CD4-positive, alpha-beta memory T cell (primary cell): ENCODE measurements at regions not wholly inside any gene's neighbourhood (a gene's known extent, or its start where the extent isn't known, plus 50 kb on each side); places are given as distances from the start of the nearest gene placed in this dataset.
A peak's percentile ranks its signal among the peaks of the same experiment; 100 is the strongest.

ENCODE experiments used
- CTCF ChIA-PET: fragments of 350-600 bp; sonication (Branson Sonifier 250); formaldehyde crosslinking; loops from one replicate; lab custom pipeline; 2021; ENCODE audit warnings: inconsistent platforms; ENCODE audit not compliant: partially characterized antibody; lab: Charles Lee
- POLR2A ChIA-PET: fragments of 350-600 bp; sonication (Branson Sonifier 250); formaldehyde crosslinking; loops from one replicate; lab custom pipeline; 2021; ENCODE audit not compliant: partially characterized antibody; lab: Charles Lee
- DNase-seq, 5 donors: peaks; one replicate each; pipeline versions ENCODE4 v3.0.0 to v3.0.0-alpha.2; 2020 to 2022; ENCODE audit warnings: mixed read lengths in 1 of 5
- H3K27ac ChIP-seq: one replicate; pipeline ENCODE4 v1.7.0; 2013; ENCODE audit warnings: low read depth, low read length
- H3K27me3 ChIP-seq: 2 replicates; pipeline ENCODE4 v1.7.0; 2013; ENCODE audit warnings: mild to moderate bottlenecking, low read length, moderate library complexity; ENCODE audit not compliant: insufficient read depth
- H3K36me3 ChIP-seq: 2 replicates; pipeline ENCODE4 v1.7.0; 2013; ENCODE audit warnings: mild to moderate bottlenecking, low read length, moderate library complexity; ENCODE audit not compliant: insufficient read depth
- H3K4me1 ChIP-seq: 2 replicates; pipeline ENCODE4 v1.7.0; 2013; ENCODE audit warnings: mild to moderate bottlenecking, low read length, moderate library complexity; ENCODE audit not compliant: insufficient read depth
- H3K4me3 ChIP-seq, 2 donors: one replicate each; pipeline ENCODE4 v1.7.0; 2013; ENCODE audit warnings: low read length in 2 of 2, mild to moderate bottlenecking in 1 of 2
- H3K9me3 ChIP-seq, 2 donors: one replicate each; pipeline ENCODE4 v1.7.0; 2013; ENCODE audit warnings: low read length in 2 of 2, control low read depth in 1 of 2; ENCODE audit not compliant: control insufficient read depth in 1 of 2
- H3K27ac Mint-ChIP-seq, 7 donors: one replicate each; pipeline ENCODE4 v1.8.0; 2020 to 2021; ENCODE audit warnings: mixed read lengths in 7 of 7, mild to moderate bottlenecking in 6 of 7, inconsistent platforms in 3 of 7, moderate library complexity in 3 of 7
- H3K27me3 Mint-ChIP-seq, 2 donors: one replicate each; pipeline ENCODE4 v1.8.0; 2020 to 2021; ENCODE audit warnings: mixed read lengths in 2 of 2
- H3K36me3 Mint-ChIP-seq, 2 donors: one replicate each; pipeline ENCODE4 v1.8.0; 2020 to 2021; ENCODE audit warnings: mixed read lengths in 2 of 2, inconsistent platforms in 1 of 2, mild to moderate bottlenecking in 1 of 2
- H3K4me1 Mint-ChIP-seq, 4 donors: one replicate each; pipeline ENCODE4 v1.8.0; 2020 to 2021; ENCODE audit warnings: mixed read lengths in 4 of 4, mild to moderate bottlenecking in 1 of 4
- H3K4me3 Mint-ChIP-seq, 8 donors: one replicate each; pipeline ENCODE4 v1.8.0; 2020 to 2021; ENCODE audit warnings: mixed read lengths in 8 of 8, mild to moderate bottlenecking in 7 of 8, moderate library complexity in 6 of 8, inconsistent platforms in 3 of 8
- H3K9me3 Mint-ChIP-seq, 8 donors: one replicate each; pipeline ENCODE4 v1.8.0; 2020 to 2021; ENCODE audit warnings: mixed read lengths in 8 of 8, mild to moderate bottlenecking in 5 of 8, inconsistent platforms in 3 of 8, moderate library complexity in 1 of 8
- intact Hi-C: fragments of 100-400 bp; cut with micrococcal nuclease; formaldehyde crosslinking; loops from one replicate; pipeline ENCODE4 v1.15.1; 2023

- Histone ChIP-seq H3K27me3 (no peaks in the 10 kb centered on the region), H3K9me3 (no peaks in the 10 kb centered on the region), H3K36me3 (no peaks in the 10 kb centered on the region), H3K4me1 (no peaks in the 10 kb centered on the region), H3K4me3 (no peak overlapping the region), H3K27ac (no peak overlapping the region)
- H3K27ac Mint-ChIP-seq = no peak overlapping the region
- CTCF ChIA-PET = interaction anchor here (1.1 kb wide), 1 partner anchor 9 kb away, joined by 3 read pairs; no protein-coding TSS in a partner anchor
- no peak for DNase-seq
- H3K27me3 Mint-ChIP-seq = no peaks in the 10 kb centered on the region
- H3K4me3 Mint-ChIP-seq = no peak overlapping the region
- POLR2A ChIA-PET = no interaction called here
- intact Hi-C loops = no loop called here
- peaks cover 0 to 2% (median 0%) of the 10 kb centered on the region in 4 donors for H3K4me1 Mint-ChIP-seq
- H3K36me3 Mint-ChIP-seq = no peaks in the 10 kb centered on the region
- no peaks in the 10 kb centered on the region for H3K9me3 Mint-ChIP-seq
Observed at GRCh38 chr2:147088871-147089270, 756.0 kb upstream of the ACVR2A start.

DNA sequence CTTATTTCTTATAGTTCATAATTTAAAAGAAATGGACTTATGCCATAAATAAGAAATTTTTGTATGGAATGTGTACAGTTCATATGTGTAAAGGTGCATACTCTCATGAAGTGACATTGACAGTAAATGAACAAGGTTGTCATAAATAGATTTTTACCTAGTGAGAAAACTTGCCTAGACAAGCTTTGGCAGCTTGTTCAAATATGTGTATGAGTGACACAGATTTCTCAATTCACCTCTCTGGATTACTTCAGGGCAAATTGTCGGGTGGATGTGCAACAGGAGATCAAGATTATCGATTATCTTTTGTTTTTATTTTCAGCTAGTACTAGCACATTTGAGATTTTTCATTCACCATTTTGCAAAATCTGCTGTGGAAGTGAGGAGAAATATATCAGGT is 758.1 kb upstream of the ACVR2A start:
- no peaks in the 10 kb centered on the region for H3K27me3 Mint-ChIP-seq
- no peak for DNase-seq
- no peaks in the 10 kb centered on the region for H3K9me3 Mint-ChIP-seq
- H3K4me3 ChIP-seq = no peak overlapping the region
- no peak overlapping the region for H3K27ac ChIP-seq
- H3K9me3 ChIP-seq = no peaks in the 10 kb centered on the region
- H3K4me1 Mint-ChIP-seq = peaks cover 0 to 6% (median under 1%) of the 10 kb centered on the region in 4 donors
- no peaks in the 10 kb centered on the region for H3K4me1 ChIP-seq
- no peaks in the 10 kb centered on the region for H3K36me3 ChIP-seq
- no peaks in the 10 kb centered on the region for H3K27me3 ChIP-seq
- peak overlapping the region in 1 of 7 donors; percentile 2 for H3K27ac Mint-ChIP-seq
- H3K36me3 Mint-ChIP-seq = no peaks in the 10 kb centered on the region
- ChIA-PET POLR2A (no interaction called here), CTCF (interaction anchor here (1.0 to 1.3 kb wide), 2 partner anchors 246 to 824 kb away, joined by 3 to 7 read pairs; no protein-coding TSS in a partner anchor)
- intact Hi-C loops = no loop called here
- no peak overlapping the region for H3K4me3 Mint-ChIP-seq

DNA sequence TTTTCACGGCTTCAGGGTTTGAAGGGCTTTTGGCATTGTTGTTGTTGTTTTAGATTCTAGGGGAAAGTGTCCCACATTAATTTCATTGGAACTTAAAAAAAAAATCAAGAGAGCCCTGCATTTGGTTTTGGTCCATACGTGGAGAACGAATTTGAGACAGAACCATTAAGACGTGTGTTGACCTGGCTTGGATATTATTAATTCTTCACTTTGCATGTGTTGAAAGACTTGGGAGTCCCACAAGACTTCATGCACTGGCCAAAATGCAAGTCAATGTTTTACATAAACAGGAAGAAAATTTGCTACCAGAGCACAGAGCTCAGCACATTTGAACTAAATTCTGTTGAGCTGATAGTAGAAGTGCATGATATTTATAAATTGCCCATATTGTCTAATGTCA is 761.2 kb upstream of the ACVR2A start:
- CTCF ChIA-PET = interaction anchor here (0.6 to 5.9 kb wide), 10 partner anchors 9 to 851 kb away, joined by 3 to 113 read pairs (median 6); no protein-coding TSS in a partner anchor
- peaks cover 0 to 4% (median under 1%) of the 10 kb centered on the region in 4 donors for H3K4me1 Mint-ChIP-seq
- no peaks in the 10 kb centered on the region for H3K36me3 ChIP-seq
- POLR2A ChIA-PET = no interaction called here
- H3K27ac ChIP-seq = no peak overlapping the region
- H3K4me3 ChIP-seq = no peak overlapping the region
- no peaks in the 10 kb centered on the region for H3K27me3 ChIP-seq
- H3K9me3 Mint-ChIP-seq = no peaks in the 10 kb centered on the region
- no peak overlapping the region for H3K4me3 Mint-ChIP-seq
- no peak overlapping the region for H3K27ac Mint-ChIP-seq
- H3K4me1 ChIP-seq = no peaks in the 10 kb centered on the region
- no peaks in the 10 kb centered on the region for H3K9me3 ChIP-seq
- H3K27me3 Mint-ChIP-seq = no peaks in the 10 kb centered on the region
- intact Hi-C loops = loop anchor here (1.0 kb wide), 3 partner anchors 205 to 828 kb away; no protein-coding TSS in a partner anchor
- H3K36me3 Mint-ChIP-seq = no peaks in the 10 kb centered on the region
- DNase-seq = no peak

- H3K27ac Mint-ChIP-seq = no peak overlapping the region
- H3K9me3 Mint-ChIP-seq = no peaks in the 10 kb centered on the region
- H3K4me3 Mint-ChIP-seq = no peak overlapping the region
- Histone ChIP-seq H3K36me3 (no peaks in the 10 kb centered on the region), H3K4me1 (no peaks in the 10 kb centered on the region), H3K9me3 (no peaks in the 10 kb centered on the region), H3K27me3 (no peaks in the 10 kb centered on the region), H3K27ac (no peak overlapping the region), H3K4me3 (no peak overlapping the region)
- no peaks in the 10 kb centered on the region for H3K36me3 Mint-ChIP-seq
- ChIA-PET CTCF (interaction anchor here (0.8 to 5.9 kb wide), 22 partner anchors 9 to 854 kb away, joined by 3 to 113 read pairs (median 4); no protein-coding TSS in a partner anchor), POLR2A (interaction anchor here (1.0 kb wide), 1 partner anchor 828 kb away, joined by 5 read pairs; no protein-coding TSS in a partner anchor)
- no peaks in the 10 kb centered on the region for H3K27me3 Mint-ChIP-seq
- intact Hi-C loops = loop anchor here (1.0 kb wide), 3 partner anchors 205 to 828 kb away; no protein-coding TSS in a partner anchor
- H3K4me1 Mint-ChIP-seq = peaks cover 0 to 4% (median under 1%) of the 10 kb centered on the region in 4 donors
- peak; percentile 50 to 64 (median 57) for DNase-seq
Observed at GRCh38 chr2:147082850-147083522, 761.8 kb upstream of the ACVR2A start.

GRCh38 chr2:147081831-147082230 is 763.0 kb upstream of the ACVR2A start:
- Histone ChIP-seq H3K36me3 (no peaks in the 10 kb centered on the region), H3K4me3 (no peak overlapping the region), H3K4me1 (no peaks in the 10 kb centered on the region), H3K27me3 (no peaks in the 10 kb centered on the region), H3K9me3 (no peaks in the 10 kb centered on the region), H3K27ac (no peak overlapping the region)
- Mint-ChIP-seq H3K4me1 (peaks cover 0 to 4% (median under 1%) of the 10 kb centered on the region in 4 donors), H3K27me3 (peaks cover 0 to 2% of the 10 kb centered on the region in 2 donors), H3K9me3 (no peaks in the 10 kb centered on the region), H3K27ac (no peak overlapping the region), H3K36me3 (no peaks in the 10 kb centered on the region), H3K4me3 (no peak overlapping the region)
- ChIA-PET POLR2A (no interaction called here), CTCF (interaction anchor here (0.6 to 5.9 kb wide), 9 partner anchors 18 to 1858 kb away, joined by 3 to 113 read pairs (median 4); no protein-coding TSS in a partner anchor)
- no peak for DNase-seq
- intact Hi-C loops = no loop called here

- Mint-ChIP-seq H3K4me3 (no peak overlapping the region), H3K9me3 (no peaks in the 10 kb centered on the region)
- POLR2A ChIA-PET = no interaction called here
Observed at GRCh38 chr2:147076634-147077033, 768.2 kb upstream of the ACVR2A start.

DNA sequence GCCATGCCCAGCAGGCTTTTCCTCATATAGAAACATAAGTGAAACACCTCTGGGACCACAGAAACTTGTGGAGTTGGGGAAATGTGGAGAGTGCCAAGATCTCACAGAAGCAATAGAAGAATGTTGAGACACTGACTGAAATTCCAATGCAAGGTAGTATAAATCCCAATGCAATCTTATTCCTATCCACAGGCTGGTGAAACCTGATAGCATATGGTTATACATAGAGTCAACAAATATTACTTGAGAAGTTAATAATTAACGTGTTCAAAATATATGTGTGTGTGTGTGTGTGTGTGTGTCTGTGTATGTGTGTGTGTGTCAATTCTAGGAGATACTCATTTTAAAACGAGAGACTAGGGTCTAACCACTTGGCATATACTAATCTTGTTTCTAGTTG is 776.8 kb upstream of the ACVR2A start:
- intact Hi-C loops = no loop called here
- no peak for DNase-seq
- Mint-ChIP-seq H3K36me3 (peaks cover 0 to 4% of the 10 kb centered on the region in 2 donors), H3K4me1 (no peaks in the 10 kb centered on the region), H3K9me3 (peaks cover 0 to 13% (median 3%) of the 10 kb centered on the region in 8 donors), H3K27me3 (peaks cover 0 to 8% of the 10 kb centered on the region in 2 donors), H3K4me3 (no peak overlapping the region), H3K27ac (no peak overlapping the region)
- no peak overlapping the region for H3K27ac ChIP-seq
- ChIA-PET CTCF (interaction anchor here (1.6 kb wide), 1 partner anchor 11 kb away, joined by 5 read pairs; no protein-coding TSS in a partner anchor), POLR2A (no interaction called here)
- no peaks in the 10 kb centered on the region for H3K27me3 ChIP-seq
- no peaks in the 10 kb centered on the region for H3K9me3 ChIP-seq
- no peaks in the 10 kb centered on the region for H3K4me1 ChIP-seq
- no peaks in the 10 kb centered on the region for H3K36me3 ChIP-seq
- no peak overlapping the region for H3K4me3 ChIP-seq

More at GRCh38 chr2:147076634-147077033, 768.2 kb upstream of the ACVR2A start:
- no peaks in the 10 kb centered on the region for H3K36me3 ChIP-seq
- H3K27ac ChIP-seq = no peak overlapping the region
- no peaks in the 10 kb centered on the region for H3K27me3 ChIP-seq
- H3K4me1 Mint-ChIP-seq = no peaks in the 10 kb centered on the region
- no peaks in the 10 kb centered on the region for H3K9me3 ChIP-seq
- H3K27ac Mint-ChIP-seq = no peak overlapping the region
- intact Hi-C loops = no loop called here
- no peaks in the 10 kb centered on the region for H3K4me1 ChIP-seq
- H3K4me3 ChIP-seq = no peak overlapping the region
- H3K27me3 Mint-ChIP-seq = peaks cover 2% of the 10 kb centered on the region in 2 donors
- CTCF ChIA-PET = no interaction called here
- no peaks in the 10 kb centered on the region for H3K36me3 Mint-ChIP-seq
- no peak for DNase-seq
